WTC11 (cell line): ENCODE measurements at regions not wholly inside any gene's neighbourhood (a gene's known extent, or its start where the extent isn't known, plus 50 kb on each side); places are given as distances from the start of the nearest gene placed in this dataset.

ENCODE experiments used
- ATAC-seq: fragments of 200-7000 bp; cut with Tn5 transposase; 2 replicates; pipeline ENCODE4 v1.10.0; 2021; ENCODE audit warnings: mild to moderate bottlenecking, moderate library complexity
- CTCF ChIA-PET: fragments of 300-600 bp; sonication (Branson Sonifier 250); formaldehyde crosslinking; loops from one replicate; lab custom pipeline; 2021; ENCODE audit warnings: antibody characterized with exemption; lab: Charles Lee
- POLR2A ChIA-PET: fragments of 350-600 bp; sonication (Branson Sonifier 250); formaldehyde crosslinking; loops from one replicate; lab custom pipeline; 2021; ENCODE audit warnings: antibody characterized with exemption; lab: Charles Lee
- DNase-seq: peaks from one replicate; pipeline ENCODE4 v3.0.0; 2021; ENCODE audit warnings: low spot score
- H3K27ac Mint-ChIP-seq: 2 replicates; pipeline ENCODE4 v1.8.0; 2021; ENCODE audit warnings: mixed read lengths
- H3K27me3 Mint-ChIP-seq: 2 replicates; pipeline ENCODE4 v1.8.0; 2021; ENCODE audit warnings: low read depth, mild to moderate bottlenecking, moderate library complexity, mixed read lengths
- H3K36me3 Mint-ChIP-seq: 2 replicates; pipeline ENCODE4 v1.8.0; 2021; ENCODE audit warnings: mixed read lengths
- H3K4me1 Mint-ChIP-seq: 2 replicates; pipeline ENCODE4 v1.8.0; 2022; ENCODE audit warnings: mixed read lengths
- H3K4me3 Mint-ChIP-seq: 2 replicates; pipeline ENCODE4 v1.8.0; 2021; ENCODE audit warnings: mild to moderate bottlenecking, moderate library complexity, mixed read lengths
- H3K9me3 Mint-ChIP-seq: 2 replicates; pipeline ENCODE4 v1.8.0; 2021; ENCODE audit warnings: mixed read lengths
- ETV6 ChIP-seq: sonication (generic); formaldehyde crosslinking; IDR thresholded peaks from 2 replicates; pipeline ENCODE4 v1.8.1; 2022; ENCODE audit warnings: mild to moderate bottlenecking, missing genetic modification reagents
- GABPB1 ChIP-seq: sonication (generic); formaldehyde crosslinking; IDR thresholded peaks from 2 replicates; pipeline ENCODE4 v1.8.1; 2023; ENCODE audit warnings: mild to moderate bottlenecking, missing genetic modification reagents
- HMGA2 ChIP-seq: fragments of 250-450 bp; sonication (Bioruptor Pico); IDR thresholded peaks from 2 replicates; pipeline ENCODE4 v1.4.0; 2021; ENCODE audit warnings: mild to moderate bottlenecking, moderate library complexity
- MYBL2 ChIP-seq: sonication (generic); formaldehyde crosslinking; IDR thresholded peaks from 2 replicates; pipeline ENCODE4 v1.8.1; 2023; ENCODE audit warnings: mild to moderate bottlenecking, moderate library complexity, missing genetic modification reagents
- NFATC4 ChIP-seq: fragments of 250-450 bp; sonication (Bioruptor Pico); IDR thresholded peaks from 2 replicates; pipeline ENCODE4 v1.9.0; 2021; ENCODE audit warnings: mild to moderate bottlenecking
- NFYB ChIP-seq: sonication (generic); formaldehyde crosslinking; conservative IDR thresholded peaks from 2 replicates; pipeline ENCODE4 v1.8.0; 2022; ENCODE audit warnings: low read depth, missing genetic modification reagents
- TF ChIP-seq, protein P1 (sequence below): sonication (generic); formaldehyde crosslinking; IDR thresholded peaks from 2 replicates; pipeline ENCODE4 v1.8.1; 2023; ENCODE audit warnings: mild to moderate bottlenecking, missing genetic modification reagents, borderline replicate concordance
- TF ChIP-seq, protein P2 (sequence below): fragments of 250-450 bp; sonication (Bioruptor Pico); IDR thresholded peaks from 2 replicates; pipeline ENCODE4 v1.9.0; 2021; ENCODE audit warnings: mild to moderate bottlenecking
- TF ChIP-seq, protein P3 (sequence below): sonication (generic); formaldehyde crosslinking; IDR thresholded peaks from 2 replicates; pipeline ENCODE4 v1.8.1; 2023; ENCODE audit warnings: mild to moderate bottlenecking, moderate library complexity, missing genetic modification reagents
- TF ChIP-seq, protein P4 (sequence below): sonication (generic); formaldehyde crosslinking; IDR thresholded peaks from 2 replicates; pipeline ENCODE4 v1.8.0; 2022; ENCODE audit warnings: mild to moderate bottlenecking, missing genetic modification reagents
- TF ChIP-seq, protein P5 (sequence below): sonication (generic); formaldehyde crosslinking; IDR thresholded peaks from 2 replicates; pipeline ENCODE4 v1.8.0; 2023; ENCODE audit warnings: mild to moderate bottlenecking, missing genetic modification reagents
- TF ChIP-seq, protein P6 (sequence below): sonication (generic); formaldehyde crosslinking; IDR thresholded peaks from 2 replicates; pipeline ENCODE4 v1.8.0; 2023; ENCODE audit warnings: missing genetic modification reagents, mild to moderate bottlenecking, borderline replicate concordance
- TF ChIP-seq, protein P7 (sequence below): sonication (generic); formaldehyde crosslinking; IDR thresholded peaks from 2 replicates; pipeline ENCODE4 v1.8.0; 2022; ENCODE audit warnings: missing genetic modification reagents
- TF ChIP-seq, protein P8 (sequence below): sonication (generic); formaldehyde crosslinking; IDR thresholded peaks from 2 replicates; pipeline ENCODE4 v1.8.1; 2022; ENCODE audit warnings: low read depth, missing genetic modification reagents, borderline replicate concordance

DNA sequence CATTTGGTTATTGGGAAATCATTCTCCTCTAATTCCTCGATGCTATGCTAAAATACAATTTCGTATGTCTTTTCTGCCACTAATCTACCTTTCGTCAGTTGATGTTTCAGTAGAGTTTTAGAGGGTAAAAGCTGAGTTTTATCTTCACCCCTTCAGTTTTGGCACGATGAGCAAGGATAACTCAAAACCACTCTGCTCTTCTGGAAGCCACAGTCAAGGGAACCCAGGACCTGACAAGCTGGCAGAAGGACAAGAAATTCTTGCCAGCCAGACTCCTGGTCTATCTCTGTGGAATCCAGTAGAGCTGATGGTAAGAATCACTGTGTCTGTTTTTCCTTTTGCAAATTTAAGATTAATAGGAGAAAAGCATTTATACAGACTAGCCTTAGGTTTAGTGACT is 414.4 kb upstream of the LRRC3B start:
- H3K27ac Mint-ChIP-seq = no peak overlapping the region
- POLR2A ChIA-PET = no interaction called here
- CTCF ChIA-PET = no interaction called here
- H3K4me1 Mint-ChIP-seq = no peaks in the 10 kb centered on the region
- DNase-seq (no peak), ATAC-seq (no peak)
- H3K4me3 Mint-ChIP-seq = no peak overlapping the region
- H3K27me3 Mint-ChIP-seq = no peaks in the 10 kb centered on the region
- no peak for TF ChIP-seq NFATC4 (CRISPR knock-in tag)
- TF ChIP-seq, protein P1, sequence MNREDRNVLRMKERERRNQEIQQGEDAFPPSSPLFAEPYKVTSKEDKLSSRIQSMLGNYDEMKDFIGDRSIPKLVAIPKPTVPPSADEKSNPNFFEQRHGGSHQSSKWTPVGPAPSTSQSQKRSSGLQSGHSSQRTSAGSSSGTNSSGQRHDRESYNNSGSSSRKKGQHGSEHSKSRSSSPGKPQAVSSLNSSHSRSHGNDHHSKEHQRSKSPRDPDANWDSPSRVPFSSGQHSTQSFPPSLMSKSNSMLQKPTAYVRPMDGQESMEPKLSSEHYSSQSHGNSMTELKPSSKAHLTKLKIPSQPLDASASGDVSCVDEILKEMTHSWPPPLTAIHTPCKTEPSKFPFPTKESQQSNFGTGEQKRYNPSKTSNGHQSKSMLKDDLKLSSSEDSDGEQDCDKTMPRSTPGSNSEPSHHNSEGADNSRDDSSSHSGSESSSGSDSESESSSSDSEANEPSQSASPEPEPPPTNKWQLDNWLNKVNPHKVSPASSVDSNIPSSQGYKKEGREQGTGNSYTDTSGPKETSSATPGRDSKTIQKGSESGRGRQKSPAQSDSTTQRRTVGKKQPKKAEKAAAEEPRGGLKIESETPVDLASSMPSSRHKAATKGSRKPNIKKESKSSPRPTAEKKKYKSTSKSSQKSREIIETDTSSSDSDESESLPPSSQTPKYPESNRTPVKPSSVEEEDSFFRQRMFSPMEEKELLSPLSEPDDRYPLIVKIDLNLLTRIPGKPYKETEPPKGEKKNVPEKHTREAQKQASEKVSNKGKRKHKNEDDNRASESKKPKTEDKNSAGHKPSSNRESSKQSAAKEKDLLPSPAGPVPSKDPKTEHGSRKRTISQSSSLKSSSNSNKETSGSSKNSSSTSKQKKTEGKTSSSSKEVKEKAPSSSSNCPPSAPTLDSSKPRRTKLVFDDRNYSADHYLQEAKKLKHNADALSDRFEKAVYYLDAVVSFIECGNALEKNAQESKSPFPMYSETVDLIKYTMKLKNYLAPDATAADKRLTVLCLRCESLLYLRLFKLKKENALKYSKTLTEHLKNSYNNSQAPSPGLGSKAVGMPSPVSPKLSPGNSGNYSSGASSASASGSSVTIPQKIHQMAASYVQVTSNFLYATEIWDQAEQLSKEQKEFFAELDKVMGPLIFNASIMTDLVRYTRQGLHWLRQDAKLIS (CRISPR knock-in tag) = no peak
- TF ChIP-seq MYBL2 = no peak
- TF ChIP-seq, protein P2, sequence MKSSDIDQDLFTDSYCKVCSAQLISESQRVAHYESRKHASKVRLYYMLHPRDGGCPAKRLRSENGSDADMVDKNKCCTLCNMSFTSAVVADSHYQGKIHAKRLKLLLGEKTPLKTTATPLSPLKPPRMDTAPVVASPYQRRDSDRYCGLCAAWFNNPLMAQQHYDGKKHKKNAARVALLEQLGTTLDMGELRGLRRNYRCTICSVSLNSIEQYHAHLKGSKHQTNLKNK (CRISPR knock-in tag) = no peak
- TF ChIP-seq, protein P3, sequence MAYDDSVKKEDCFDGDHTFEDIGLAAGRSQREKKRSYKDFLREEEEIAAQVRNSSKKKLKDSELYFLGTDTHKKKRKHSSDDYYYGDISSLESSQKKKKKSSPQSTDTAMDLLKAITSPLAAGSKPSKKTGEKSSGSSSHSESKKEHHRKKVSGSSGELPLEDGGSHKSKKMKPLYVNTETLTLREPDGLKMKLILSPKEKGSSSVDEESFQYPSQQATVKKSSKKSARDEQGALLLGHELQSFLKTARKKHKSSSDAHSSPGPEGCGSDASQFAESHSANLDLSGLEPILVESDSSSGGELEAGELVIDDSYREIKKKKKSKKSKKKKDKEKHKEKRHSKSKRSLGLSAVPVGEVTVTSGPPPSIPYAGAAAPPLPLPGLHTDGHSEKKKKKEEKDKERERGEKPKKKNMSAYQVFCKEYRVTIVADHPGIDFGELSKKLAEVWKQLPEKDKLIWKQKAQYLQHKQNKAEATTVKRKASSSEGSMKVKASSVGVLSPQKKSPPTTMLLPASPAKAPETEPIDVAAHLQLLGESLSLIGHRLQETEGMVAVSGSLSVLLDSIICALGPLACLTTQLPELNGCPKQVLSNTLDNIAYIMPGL (CRISPR knock-in tag) = no peak
- TF ChIP-seq, protein P4, sequence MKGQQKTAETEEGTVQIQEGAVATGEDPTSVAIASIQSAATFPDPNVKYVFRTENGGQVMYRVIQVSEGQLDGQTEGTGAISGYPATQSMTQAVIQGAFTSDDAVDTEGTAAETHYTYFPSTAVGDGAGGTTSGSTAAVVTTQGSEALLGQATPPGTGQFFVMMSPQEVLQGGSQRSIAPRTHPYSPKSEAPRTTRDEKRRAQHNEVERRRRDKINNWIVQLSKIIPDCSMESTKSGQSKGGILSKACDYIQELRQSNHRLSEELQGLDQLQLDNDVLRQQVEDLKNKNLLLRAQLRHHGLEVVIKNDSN (CRISPR knock-in tag) = no peak
- TF ChIP-seq NFYB (CRISPR knock-in tag) = no peak
- TF ChIP-seq, protein P5, sequence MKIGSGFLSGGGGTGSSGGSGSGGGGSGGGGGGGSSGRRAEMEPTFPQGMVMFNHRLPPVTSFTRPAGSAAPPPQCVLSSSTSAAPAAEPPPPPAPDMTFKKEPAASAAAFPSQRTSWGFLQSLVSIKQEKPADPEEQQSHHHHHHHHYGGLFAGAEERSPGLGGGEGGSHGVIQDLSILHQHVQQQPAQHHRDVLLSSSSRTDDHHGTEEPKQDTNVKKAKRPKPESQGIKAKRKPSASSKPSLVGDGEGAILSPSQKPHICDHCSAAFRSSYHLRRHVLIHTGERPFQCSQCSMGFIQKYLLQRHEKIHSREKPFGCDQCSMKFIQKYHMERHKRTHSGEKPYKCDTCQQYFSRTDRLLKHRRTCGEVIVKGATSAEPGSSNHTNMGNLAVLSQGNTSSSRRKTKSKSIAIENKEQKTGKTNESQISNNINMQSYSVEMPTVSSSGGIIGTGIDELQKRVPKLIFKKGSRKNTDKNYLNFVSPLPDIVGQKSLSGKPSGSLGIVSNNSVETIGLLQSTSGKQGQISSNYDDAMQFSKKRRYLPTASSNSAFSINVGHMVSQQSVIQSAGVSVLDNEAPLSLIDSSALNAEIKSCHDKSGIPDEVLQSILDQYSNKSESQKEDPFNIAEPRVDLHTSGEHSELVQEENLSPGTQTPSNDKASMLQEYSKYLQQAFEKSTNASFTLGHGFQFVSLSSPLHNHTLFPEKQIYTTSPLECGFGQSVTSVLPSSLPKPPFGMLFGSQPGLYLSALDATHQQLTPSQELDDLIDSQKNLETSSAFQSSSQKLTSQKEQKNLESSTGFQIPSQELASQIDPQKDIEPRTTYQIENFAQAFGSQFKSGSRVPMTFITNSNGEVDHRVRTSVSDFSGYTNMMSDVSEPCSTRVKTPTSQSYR (CRISPR knock-in tag) = no peak
- TF ChIP-seq, protein P6, sequence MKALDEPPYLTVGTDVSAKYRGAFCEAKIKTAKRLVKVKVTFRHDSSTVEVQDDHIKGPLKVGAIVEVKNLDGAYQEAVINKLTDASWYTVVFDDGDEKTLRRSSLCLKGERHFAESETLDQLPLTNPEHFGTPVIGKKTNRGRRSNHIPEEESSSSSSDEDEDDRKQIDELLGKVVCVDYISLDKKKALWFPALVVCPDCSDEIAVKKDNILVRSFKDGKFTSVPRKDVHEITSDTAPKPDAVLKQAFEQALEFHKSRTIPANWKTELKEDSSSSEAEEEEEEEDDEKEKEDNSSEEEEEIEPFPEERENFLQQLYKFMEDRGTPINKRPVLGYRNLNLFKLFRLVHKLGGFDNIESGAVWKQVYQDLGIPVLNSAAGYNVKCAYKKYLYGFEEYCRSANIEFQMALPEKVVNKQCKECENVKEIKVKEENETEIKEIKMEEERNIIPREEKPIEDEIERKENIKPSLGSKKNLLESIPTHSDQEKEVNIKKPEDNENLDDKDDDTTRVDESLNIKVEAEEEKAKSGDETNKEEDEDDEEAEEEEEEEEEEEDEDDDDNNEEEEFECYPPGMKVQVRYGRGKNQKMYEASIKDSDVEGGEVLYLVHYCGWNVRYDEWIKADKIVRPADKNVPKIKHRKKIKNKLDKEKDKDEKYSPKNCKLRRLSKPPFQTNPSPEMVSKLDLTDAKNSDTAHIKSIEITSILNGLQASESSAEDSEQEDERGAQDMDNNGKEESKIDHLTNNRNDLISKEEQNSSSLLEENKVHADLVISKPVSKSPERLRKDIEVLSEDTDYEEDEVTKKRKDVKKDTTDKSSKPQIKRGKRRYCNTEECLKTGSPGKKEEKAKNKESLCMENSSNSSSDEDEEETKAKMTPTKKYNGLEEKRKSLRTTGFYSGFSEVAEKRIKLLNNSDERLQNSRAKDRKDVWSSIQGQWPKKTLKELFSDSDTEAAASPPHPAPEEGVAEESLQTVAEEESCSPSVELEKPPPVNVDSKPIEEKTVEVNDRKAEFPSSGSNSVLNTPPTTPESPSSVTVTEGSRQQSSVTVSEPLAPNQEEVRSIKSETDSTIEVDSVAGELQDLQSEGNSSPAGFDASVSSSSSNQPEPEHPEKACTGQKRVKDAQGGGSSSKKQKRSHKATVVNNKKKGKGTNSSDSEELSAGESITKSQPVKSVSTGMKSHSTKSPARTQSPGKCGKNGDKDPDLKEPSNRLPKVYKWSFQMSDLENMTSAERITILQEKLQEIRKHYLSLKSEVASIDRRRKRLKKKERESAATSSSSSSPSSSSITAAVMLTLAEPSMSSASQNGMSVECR = no peak
- no peak for TF ChIP-seq ETV6 (CRISPR knock-in tag)
- H3K36me3 Mint-ChIP-seq = 0 out of 2 replicates have a peak, but pooled peaks cover 3% of the 10 kb centered on the region
- peaks cover 28% of the 10 kb centered on the region for H3K9me3 Mint-ChIP-seq

DNA sequence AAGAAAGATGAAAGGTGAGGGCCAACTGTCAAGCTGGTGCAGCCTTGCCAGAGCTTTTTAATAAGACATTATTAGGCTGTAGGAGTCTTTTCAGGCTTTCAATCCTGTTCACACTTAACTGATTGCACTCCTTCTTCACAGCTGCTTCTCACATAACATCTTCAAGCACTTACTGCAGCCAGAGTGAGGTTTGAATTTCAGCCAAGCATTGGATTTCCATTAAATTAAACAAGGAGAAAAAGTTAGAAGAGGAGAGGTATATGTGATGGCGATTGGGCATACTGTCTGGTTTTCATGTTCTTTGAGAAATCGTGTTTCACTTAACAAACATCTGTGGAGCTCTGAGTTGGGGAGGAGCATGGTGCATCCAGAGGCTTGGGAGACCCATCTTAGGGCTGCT is 392.8 kb upstream of the LRRC3B start:
- DNase-seq (no peak), ATAC-seq (no peak)
- POLR2A ChIA-PET = no interaction called here
- CTCF ChIA-PET = no interaction called here
- no peaks in the 10 kb centered on the region for H3K4me1 Mint-ChIP-seq
- no peaks in the 10 kb centered on the region for H3K36me3 Mint-ChIP-seq
- no peaks in the 10 kb centered on the region for H3K9me3 Mint-ChIP-seq
- no peak overlapping the region for H3K4me3 Mint-ChIP-seq
- no peak overlapping the region for H3K27ac Mint-ChIP-seq
- no peaks in the 10 kb centered on the region for H3K27me3 Mint-ChIP-seq
- TF ChIP-seq, protein P7, sequence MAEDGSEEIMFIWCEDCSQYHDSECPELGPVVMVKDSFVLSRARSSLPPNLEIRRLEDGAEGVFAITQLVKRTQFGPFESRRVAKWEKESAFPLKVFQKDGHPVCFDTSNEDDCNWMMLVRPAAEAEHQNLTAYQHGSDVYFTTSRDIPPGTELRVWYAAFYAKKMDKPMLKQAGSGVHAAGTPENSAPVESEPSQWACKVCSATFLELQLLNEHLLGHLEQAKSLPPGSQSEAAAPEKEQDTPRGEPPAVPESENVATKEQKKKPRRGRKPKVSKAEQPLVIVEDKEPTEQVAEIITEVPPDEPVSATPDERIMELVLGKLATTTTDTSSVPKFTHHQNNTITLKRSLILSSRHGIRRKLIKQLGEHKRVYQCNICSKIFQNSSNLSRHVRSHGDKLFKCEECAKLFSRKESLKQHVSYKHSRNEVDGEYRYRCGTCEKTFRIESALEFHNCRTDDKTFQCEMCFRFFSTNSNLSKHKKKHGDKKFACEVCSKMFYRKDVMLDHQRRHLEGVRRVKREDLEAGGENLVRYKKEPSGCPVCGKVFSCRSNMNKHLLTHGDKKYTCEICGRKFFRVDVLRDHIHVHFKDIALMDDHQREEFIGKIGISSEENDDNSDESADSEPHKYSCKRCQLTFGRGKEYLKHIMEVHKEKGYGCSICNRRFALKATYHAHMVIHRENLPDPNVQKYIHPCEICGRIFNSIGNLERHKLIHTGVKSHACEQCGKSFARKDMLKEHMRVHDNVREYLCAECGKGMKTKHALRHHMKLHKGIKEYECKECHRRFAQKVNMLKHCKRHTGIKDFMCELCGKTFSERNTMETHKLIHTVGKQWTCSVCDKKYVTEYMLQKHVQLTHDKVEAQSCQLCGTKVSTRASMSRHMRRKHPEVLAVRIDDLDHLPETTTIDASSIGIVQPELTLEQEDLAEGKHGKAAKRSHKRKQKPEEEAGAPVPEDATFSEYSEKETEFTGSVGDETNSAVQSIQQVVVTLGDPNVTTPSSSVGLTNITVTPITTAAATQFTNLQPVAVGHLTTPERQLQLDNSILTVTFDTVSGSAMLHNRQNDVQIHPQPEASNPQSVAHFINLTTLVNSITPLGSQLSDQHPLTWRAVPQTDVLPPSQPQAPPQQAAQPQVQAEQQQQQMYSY (CRISPR knock-in tag) = no peak
- TF ChIP-seq GABPB1 (CRISPR knock-in tag) (no peak), HMGA2 (CRISPR knock-in tag) (no peak)
- TF ChIP-seq, protein P8, sequence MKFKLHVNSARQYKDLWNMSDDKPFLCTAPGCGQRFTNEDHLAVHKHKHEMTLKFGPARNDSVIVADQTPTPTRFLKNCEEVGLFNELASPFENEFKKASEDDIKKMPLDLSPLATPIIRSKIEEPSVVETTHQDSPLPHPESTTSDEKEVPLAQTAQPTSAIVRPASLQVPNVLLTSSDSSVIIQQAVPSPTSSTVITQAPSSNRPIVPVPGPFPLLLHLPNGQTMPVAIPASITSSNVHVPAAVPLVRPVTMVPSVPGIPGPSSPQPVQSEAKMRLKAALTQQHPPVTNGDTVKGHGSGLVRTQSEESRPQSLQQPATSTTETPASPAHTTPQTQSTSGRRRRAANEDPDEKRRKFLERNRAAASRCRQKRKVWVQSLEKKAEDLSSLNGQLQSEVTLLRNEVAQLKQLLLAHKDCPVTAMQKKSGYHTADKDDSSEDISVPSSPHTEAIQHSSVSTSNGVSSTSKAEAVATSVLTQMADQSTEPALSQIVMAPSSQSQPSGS = no peak
